GM19328 (cell line): ENCODE measurements at regions not wholly inside any gene's neighbourhood (a gene's known extent, or its start where the extent isn't known, plus 50 kb on each side); places are given as distances from the start of the nearest gene placed in this dataset.
A peak's percentile ranks its signal among the peaks of the same experiment; 100 is the strongest.

Source experiments
- ATAC-seq: cut with Tn5 transposase; IDR thresholded peaks from one replicate; pipeline ENCODE4 v1.9.1; 2021; ENCODE audit warnings: mild to moderate bottlenecking, moderate library complexity; ENCODE audit not compliant: unreplicated experiment

DNA sequence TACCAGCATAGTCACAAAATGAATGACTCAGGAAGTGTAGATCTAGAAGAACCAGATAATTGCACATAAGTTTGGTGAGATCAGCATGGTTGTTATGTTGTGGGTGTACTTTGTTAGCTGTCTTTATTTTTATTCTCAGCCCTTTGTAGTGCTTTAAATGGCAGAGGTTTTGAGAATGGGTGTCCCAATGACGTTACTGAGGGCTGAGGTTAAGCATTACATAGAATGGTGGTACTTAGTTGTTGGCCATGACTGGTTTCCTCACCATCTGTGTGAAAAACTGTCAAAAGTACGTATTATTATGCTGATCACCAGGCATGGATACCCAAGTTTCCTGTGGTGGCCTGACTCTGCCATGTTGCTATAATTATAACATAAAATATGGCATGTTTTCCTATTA lies 165.8 kb downstream of the UBE2E3 start:
- no peak for ATAC-seq

DNA sequence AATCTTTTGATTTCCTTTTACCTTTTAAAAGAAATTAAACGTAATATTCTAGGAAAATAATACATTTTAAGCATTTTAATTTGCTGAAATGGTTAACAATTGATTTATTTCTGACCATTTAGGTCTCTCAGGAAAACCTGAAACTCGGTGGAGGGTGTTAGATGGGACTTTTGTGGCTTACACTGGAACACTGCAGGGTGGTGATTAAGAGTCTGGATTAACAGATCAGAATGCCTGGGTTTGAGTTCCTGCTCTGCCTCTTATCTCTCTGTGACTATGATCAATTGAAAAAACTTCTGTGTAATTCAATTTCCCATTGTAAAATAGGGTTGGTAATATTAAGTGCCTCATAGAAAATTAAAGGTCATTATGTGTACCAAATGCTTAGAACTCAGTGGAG lies 168.7 kb downstream of the UBE2E3 start:
- no peak for ATAC-seq

DNA sequence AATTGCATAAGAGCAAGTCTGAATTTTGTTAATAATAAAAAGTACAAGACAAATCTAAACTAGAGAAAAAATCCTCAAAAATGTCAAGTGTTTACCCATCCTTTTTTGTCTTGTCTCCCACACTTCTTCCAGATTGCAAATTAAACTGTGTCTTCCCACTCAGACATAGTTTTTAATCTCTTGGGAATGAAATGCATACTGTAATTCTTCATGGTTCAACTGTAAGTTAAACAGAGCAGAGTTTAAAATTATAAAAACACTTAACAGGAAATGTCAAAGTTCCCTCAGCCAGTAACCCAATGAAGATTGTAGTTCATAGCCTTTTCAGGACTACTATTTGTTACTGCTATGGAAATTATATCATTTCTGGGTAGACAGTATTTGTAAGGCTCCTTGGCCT lies 171.8 kb downstream of the UBE2E3 start:
- ATAC-seq: no peak

DNA sequence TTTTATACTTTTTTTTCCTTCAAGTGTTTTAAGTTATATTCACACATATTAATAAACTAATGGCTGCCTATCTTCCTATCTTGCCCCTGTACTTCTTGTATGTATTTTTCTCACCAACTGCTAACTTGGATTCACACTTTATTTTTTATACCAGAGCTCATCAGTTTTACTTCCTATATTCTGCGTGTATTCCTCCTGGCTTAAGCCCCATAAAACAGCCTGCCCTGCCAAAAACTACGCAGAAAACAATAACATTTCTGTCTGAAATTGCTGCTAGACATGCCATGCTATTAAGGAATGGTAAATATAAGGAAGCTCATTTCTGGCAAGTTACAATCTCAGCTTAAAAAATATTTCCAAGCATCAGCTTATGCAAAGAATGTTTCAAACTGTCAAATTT lies 172.3 kb downstream of the UBE2E3 start:
- ATAC-seq: no peak

DNA sequence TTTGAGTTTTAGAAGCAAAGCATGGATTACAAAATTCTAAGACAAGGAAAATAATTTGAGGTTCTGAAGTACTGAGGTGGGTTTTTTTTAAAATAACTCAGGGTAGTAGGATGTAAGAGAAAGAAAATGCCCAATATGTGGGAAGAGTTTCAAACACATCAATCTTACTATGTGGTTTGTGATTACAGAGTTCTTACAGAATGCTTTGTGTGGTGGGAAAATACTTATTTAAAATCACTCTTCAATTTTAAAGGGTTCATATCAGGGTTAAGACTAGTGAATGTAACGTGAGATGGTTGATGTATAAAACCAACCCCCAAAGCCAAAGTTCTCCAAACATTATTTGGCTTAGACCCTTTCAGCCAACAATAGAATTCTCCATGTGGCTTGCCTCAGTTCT lies 173.5 kb downstream of the UBE2E3 start:
- no peak for ATAC-seq

DNA sequence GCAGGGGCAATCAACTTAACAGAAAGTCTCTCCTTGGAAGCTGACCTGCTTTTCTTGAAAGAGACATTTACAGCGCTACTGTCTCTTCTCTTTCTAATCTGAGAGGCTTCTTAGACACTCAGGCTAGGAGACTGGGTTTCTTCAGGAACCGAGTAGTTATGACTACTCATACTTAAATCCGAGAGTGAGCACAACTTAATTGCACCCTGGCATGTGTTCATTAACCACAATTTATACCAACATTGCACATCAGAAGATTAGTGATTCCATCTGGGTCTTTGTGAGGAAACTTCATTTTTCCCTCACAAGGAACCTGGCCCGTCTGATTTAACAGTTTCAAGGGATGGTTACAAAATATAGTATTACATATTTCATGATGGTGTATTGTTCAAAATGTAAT lies 176.9 kb downstream of the UBE2E3 start:
- no peak for ATAC-seq

DNA sequence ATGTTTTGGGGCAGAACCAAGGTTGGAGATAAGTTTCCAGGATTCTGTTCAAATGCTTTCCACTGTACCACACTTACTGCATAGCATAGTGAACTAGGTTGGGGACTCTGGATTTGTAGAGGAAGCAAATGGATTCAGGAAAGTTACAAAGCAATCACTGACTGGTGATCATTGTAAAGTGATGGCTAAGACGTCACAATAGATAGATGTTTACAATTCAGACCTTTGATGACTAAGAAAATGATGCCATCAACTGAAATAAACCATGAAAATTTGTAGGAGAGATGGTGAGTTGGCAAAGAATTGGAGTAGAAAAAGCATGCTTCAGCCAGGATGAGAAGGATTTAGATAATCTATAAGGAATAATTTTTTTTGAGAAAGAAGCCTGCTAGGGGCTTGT lies 178.0 kb downstream of the UBE2E3 start:
- ATAC-seq: no peak

DNA sequence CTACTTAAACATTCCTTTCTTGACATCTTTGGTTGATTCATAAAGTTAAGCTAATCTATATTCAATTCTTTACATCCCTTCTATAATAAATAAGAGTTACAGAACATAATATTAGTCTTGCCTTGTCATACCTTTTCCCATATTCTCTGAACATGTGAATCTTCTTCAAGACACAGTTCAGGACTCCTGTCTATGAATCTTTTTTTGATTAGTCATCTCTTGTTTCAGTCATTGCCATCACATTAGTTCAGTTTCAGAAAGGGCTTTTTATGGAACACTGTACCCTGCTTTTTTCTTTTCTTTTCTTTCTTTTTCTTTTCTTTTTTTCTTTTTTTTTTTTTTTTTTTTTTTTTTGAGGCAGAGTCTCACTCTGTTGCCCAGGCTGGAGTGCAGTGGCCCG lies 181.2 kb downstream of the UBE2E3 start:
- ATAC-seq: no peak

DNA sequence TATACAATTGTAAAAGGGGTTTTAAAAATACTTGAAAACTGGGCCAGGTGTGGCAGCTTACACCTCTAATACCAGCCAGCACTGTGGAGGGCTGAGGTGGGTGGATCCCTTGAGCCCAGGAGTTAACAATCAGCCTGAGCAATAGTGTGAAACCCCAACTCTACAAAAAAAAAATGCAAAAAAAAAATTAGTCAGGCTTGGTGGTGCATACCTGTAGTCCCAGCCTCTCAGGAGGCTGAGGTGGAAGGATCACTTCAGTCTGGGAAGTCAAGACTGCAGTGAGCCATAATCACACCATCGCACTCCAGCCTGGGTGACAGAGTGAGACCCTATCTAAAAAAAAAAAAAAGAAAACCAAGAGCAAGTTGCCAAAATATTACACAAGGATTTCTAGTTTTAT lies 182.7 kb downstream of the UBE2E3 start:
- ATAC-seq: no peak

DNA sequence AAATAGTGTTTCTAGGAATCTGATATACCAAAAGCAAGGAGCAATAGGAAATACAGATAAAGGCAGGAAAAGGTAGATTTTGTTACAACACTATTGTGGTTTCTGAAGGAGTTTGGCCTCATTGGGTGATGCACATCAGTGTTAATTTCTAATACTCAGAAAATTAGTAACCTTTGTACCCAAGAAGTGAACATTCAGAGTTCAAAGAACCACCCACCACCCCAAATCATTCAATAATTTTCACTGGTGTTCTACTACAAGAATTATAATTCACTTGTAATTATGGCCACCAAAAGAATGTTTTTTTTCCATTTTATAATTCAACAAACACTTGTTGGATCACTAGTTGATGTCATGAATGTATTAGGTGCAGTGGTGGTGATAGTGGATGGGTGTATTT lies 183.3 kb downstream of the UBE2E3 start:
- ATAC-seq: no peak

DNA sequence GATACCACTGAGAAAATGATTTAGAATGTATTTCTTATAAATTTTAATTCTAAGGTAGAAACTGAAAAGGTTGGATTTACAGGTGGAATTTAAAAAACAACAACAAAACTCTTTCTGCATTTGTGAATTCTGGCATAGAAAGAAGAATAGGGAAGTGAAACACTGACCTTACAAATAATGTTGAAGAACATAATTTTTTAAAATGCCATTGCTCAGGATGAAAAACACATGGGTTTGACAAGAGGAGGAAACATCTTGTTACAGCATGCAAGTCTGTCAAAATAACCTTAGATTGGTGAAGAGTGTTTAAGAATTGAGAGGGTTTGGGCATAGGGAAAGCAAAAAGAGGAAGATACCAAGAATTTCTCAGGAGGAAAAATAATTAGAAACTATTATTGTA lies 184.3 kb downstream of the UBE2E3 start:
- ATAC-seq: no peak

DNA sequence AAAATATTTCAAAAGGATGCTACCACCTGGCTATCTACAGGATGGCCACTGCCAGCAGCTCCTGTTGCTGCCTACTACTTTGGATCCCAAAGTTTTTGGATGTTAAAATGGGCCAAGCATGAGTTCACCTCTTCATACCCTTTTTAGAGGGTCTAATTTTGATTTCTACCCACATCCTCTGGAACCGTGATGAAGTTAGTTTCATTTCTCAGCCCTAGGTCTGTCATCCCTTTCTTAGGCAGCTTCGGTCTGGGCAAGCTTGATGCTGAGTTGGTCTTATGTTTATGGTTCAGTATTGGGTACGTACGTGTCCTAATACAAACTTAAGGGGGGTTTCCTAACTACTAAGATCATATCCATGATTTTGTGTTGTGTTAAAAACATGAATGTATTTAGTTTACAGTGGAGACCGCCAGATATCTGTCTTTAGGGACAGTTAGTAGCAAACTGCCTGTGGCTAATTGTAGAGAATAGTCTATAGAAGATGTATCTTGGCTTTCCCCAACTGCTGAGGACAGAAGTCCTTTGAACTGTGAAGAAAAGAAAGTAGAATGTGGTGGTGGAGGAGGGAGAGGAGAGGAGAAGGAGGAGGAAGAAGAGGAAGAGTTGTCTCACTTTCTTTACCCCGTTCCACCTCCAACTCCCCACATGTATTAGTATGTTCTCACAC lies 184.9 kb downstream of the UBE2E3 start:
- peak; percentile 68 for ATAC-seq

DNA sequence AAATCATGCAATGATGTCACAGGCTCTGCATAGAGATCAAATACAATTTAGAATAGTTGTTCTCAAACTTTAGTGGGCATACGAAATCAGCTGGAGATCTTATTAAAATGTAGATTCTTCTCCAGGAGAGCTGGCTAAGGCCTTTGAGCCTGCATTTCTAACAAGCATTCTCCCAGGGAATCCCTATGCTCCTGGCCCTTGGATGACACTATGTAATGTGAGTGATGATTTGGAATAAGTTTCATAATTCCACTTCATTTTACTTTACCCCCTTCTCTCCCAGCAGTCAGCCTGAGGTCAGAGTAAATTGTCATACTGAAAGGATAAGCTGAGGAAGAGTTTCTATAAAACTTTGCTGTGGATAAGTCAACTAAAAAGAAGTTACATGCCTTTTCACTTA lies 189.1 kb downstream of the UBE2E3 start:
- ATAC-seq: no peak

DNA sequence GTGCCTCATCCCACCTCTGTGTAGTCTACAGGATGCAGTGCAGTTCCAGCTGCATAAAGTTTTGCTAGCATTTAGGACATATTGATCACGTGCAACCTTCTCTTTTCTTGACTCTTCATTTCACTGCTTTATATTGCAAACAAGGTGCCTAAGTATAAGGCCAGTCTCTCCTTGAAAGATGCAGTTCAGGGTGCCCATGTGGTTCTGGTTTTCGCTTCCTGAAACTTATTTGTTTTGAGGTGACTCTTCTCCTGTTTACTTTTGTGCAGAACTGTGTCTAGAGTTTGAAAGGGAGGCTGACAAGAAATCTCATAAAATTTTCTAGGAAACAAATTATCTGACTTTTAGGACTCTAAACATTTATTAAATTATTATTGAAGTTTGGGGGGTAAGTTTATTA lies 189.9 kb downstream of the UBE2E3 start:
- no peak for ATAC-seq

DNA sequence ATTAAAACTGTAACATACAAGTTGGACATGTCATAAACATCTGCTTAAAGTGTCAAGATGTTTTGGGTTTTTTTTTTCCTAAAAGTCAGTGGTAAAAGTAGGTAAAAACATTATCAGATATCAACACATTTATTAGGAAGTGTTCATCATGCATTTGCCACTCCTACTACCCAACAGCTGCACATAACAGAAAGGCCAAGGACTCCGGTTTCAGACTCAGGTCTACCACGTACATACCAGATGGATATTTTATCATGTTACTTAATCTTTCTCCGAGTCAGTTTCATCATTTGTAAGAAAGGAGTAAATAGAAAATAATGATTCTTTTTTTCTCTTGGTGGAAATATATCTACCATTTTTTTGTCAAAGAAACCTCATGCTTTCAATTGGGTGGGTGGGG lies 192.3 kb downstream of the UBE2E3 start:
- no peak for ATAC-seq

DNA sequence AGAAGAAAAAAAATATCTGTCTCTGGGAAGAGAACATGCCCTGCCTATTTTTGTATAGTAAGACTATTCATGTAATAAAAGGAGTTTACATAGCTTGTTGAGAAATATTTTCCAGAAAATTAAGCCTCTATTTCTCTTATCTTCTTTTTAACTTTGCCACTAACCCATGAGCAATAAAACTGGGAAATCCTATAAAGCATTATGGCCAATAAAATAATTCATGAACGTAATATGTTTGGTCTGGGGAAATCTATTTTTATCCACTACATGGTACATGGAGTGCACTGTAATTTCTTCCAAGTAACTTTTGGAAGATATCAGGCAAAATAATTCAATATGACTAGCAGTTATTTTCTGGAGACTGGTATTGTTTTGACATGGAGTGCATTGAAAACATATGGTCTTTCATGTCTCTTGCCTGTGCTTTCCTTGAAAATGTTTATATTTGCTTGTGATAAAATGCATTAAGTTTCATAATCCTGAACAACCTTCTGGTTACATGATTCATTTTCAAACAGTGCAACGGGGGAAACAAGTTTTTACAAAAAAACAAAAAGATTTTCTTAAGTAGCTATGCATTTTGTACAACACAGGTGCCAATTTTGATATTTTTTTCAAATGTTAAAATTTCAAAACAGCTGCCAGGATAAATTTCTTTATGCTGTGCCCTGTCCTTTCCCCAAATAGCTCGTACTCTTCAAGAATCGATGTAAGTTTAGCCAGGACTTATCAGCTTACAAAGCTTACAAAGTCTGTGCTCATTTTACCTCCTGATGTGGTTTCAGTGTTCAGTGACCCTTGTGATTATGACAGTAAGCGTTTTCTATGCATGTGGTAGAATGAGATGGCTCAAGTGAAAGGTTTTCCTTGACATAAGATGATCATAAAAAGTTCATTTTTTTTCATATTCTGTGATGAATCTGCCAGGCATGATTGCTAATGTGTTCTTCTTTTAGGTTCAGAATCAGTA lies 194.5 kb downstream of the UBE2E3 start:
- ATAC-seq: no peak

DNA sequence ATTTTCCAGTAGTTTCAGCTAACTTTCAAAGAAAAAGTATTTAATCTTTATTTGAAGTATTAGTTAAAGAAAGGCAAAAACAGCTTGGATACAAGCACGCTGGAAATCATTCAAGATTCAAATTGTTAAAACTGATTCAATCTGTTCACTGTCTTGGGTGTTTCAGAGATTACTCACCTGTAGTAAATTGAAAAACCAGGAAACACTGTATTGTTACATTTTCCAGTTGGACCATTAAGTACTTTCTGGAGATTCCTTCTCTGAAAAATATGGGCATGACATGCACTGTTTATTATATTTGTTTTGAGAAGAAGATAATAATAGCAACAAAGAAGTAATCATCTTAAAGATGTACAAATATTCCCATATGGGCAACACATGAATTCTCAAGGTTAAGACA lies 196.1 kb downstream of the UBE2E3 start:
- ATAC-seq: no peak

DNA sequence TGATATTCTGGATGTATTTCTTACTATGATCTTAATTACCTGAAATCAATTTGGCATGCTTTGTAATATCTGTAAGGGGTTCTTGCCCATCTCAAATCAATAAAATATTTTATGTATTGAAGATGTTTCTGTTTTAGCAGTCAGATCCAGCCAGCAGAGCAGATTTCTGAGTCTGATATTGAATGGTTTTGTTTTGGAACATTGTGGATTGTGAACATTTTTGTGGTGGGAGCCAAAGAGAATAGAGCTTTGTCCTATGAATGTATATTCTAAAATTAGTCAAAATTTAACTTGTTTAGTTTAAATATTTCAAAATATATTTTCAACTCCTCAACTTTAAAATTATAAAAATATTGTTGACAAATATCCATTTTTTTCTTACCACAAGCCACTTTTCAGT lies 197.0 kb downstream of the UBE2E3 start:
- ATAC-seq: no peak

DNA sequence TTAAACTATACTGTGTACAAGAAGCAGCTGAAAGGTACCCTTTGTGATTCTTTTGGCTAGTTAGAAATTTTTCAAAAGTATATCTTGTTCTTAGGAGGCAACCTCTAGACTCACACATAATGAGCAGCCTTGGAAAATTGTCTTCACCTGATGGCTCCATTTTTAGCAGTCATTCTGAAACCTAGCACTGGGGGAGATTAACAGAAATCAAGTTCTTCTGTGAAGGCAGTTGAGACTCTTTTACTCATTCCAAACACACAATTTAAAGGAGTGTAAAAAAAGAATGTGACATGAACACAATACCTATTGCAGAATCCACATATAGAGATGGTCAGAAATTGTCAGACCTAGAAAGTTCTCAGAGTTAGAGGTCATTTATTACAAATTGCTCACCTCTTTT lies 197.7 kb downstream of the UBE2E3 start:
- ATAC-seq: no peak

DNA sequence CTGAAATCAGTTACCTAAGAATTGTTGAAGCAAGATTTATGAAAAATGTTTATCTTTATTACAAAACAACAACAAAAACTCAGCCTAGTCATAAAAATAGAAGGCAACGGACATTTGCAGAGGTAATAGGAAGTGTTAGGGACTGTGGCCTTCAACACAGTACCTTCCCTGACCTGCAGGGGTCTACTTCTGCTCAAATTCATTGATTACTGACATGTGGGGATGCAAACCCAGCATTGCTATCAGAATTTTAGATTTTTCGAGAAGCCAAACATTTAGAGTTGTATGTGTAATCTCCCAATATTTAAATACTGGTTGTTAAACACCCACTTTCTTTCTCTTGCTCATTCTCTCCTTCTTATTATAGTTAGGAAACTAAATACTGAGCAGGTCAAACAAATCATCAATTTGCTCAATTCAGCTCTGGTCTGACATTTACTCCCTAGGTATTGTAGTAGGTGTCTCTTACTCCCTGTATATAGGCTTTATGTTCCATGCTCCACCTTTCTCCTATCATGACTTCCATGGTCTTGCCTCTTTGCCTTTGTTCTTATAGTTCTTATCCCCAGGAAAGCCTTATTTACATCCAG lies 198.5 kb downstream of the UBE2E3 start:
- ATAC-seq: no peak

DNA sequence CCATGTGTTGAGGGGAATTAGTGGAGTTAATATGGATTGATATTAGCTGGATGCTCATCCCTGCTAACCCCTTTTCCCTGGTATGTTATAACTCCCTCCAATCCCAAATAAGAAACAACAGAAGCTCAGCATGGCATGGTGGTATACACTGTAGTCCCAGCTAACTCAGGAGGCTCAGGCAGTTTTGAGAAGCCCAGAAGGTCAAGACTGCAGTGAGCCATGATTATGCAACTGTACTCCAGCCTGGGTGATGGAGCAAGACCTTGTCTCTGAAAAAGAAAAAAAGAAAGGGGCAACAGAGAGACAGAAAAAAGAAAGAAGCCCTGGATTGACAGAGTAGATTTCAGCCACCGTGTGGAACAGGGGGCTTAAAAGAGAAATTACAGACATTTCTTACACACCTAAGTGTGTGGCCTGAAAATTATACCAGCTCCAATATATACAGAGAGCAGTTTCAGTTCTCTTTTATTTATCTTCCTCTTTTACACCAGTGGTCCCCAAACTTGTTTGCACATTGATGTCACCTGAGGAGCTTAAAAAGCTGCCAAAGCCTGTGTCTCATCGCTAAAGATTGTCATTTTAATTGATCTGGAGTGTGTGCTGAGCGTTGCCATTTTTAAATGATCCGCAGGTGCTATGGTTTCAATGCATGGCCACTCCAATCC lies 203.6 kb downstream of the UBE2E3 start:
- ATAC-seq: peak; percentile 98
